GM19328 (cell line): ENCODE measurements at regions not wholly inside any gene's neighbourhood (a gene's known extent, or its start where the extent isn't known, plus 50 kb on each side); places are given as distances from the start of the nearest gene placed in this dataset.
"Not testable (repeated sequence)": the region's sequence is repeated elsewhere in the genome, so short reads cannot be mapped to it uniquely, and the experiment has no call there.

Source experiments
- ATAC-seq: cut with Tn5 transposase; IDR thresholded peaks from one replicate; pipeline ENCODE4 v1.9.1; 2021; ENCODE audit warnings: mild to moderate bottlenecking, moderate library complexity; ENCODE audit not compliant: unreplicated experiment

- no peak for ATAC-seq
These were observed 567.5 kb downstream of the TRHDE start for GRCh38 chr12:72839696-72840095.

- ATAC-seq: no peak
These were observed 591.5 kb downstream of the TRHDE start for GRCh38 chr12:72863671-72864070.

- ATAC-seq: no peak
These were observed 593.8 kb downstream of the TRHDE start for GRCh38 chr12:72865921-72866320.

GRCh38 chr12:72869024-72869423 is 596.9 kb downstream of the TRHDE start:
- no peak for ATAC-seq

GRCh38 chr12:72872238-72872887 is 600.2 kb downstream of the TRHDE start:
- no peak for ATAC-seq

GRCh38 chr12:72872996-72873395 is 600.8 kb downstream of the TRHDE start:
- ATAC-seq: no peak

- no peak for ATAC-seq
These were observed 603.9 kb downstream of the TRHDE start for GRCh38 chr12:72876092-72876491.

GRCh38 chr12:72888693-72889092 is 616.5 kb downstream of the TRHDE start:
- no peak for ATAC-seq

GRCh38 chr12:72889791-72890190 is 617.6 kb downstream of the TRHDE start:
- ATAC-seq: no peak

- ATAC-seq: no peak
These were observed 629.5 kb downstream of the TRHDE start for GRCh38 chr12:72901685-72902084.

- ATAC-seq: no peak
These were observed 653.5 kb downstream of the TRHDE start for GRCh38 chr12:72925716-72926115.

- ATAC-seq: not testable (repeated sequence)
These were observed 659.7 kb downstream of the TRHDE start for GRCh38 chr12:72931838-72932237.

- no peak for ATAC-seq
These were observed 665.3 kb downstream of the TRHDE start for GRCh38 chr12:72937486-72937885.

- ATAC-seq: no peak
These were observed 685.3 kb downstream of the TRHDE start for GRCh38 chr12:72957454-72957853.

- ATAC-seq: no peak
These were observed 694.5 kb downstream of the TRHDE start for GRCh38 chr12:72966684-72967083.

- no peak for ATAC-seq
These were observed 702.9 kb downstream of the TRHDE start for GRCh38 chr12:72974954-72975555.

GRCh38 chr12:72978999-72979398 is 706.8 kb downstream of the TRHDE start:
- ATAC-seq: no peak

- no peak for ATAC-seq
These were observed 710.2 kb downstream of the TRHDE start for GRCh38 chr12:72982356-72982755.

GRCh38 chr12:72986963-72987362 is 714.8 kb downstream of the TRHDE start:
- ATAC-seq: no peak

- no peak for ATAC-seq
These were observed 717.3 kb downstream of the TRHDE start for GRCh38 chr12:72989458-72989947.

- ATAC-seq: not testable (repeated sequence)
These were observed 722.9 kb downstream of the TRHDE start for GRCh38 chr12:72995029-72995428.

- no peak for ATAC-seq
These were observed 723.4 kb downstream of the TRHDE start for GRCh38 chr12:72995616-72996015.

- ATAC-seq: not testable (repeated sequence)
These were observed 729.6 kb downstream of the TRHDE start for GRCh38 chr12:73001806-73002205.
